HepG2 (cell line): ENCODE measurements at regions not wholly inside any gene's neighbourhood (a gene's known extent, or its start where the extent isn't known, plus 50 kb on each side); places are given as distances from the start of the nearest gene placed in this dataset.

Experiments used
- ATAC-seq: fragments of 200-7000 bp; cut with Tn5 transposase; 3 replicates; pipeline ENCODE4 v1.9.1; 2020; ENCODE audit warnings: mild to moderate bottlenecking, moderate library complexity
- BruUV-seq: library from RNA; stranded (reverse); fragments of 400-500 nt; replicated peaks from 2 replicates; lab custom pipeline; 2021; lab: Mats Ljungman, UMichigan
- CTCF ChIA-PET: fragments of 300-600 bp; formaldehyde crosslinking; extraction: SDS; loops from one replicate; lab custom pipeline; 2021; ENCODE audit warnings: low total read pairs, inconsistent platforms, low intra/inter-chr PET ratio; lab: Yijun Ruan, JAX
- POLR2A ChIA-PET: fragments of 350-600 bp; sonication (Branson Sonifier 250); formaldehyde crosslinking; loops from one replicate; lab custom pipeline; 2020; ENCODE audit warnings: antibody characterized with exemption, inconsistent platforms; lab: Yijun Ruan, JAX
- DNase-seq: peaks from one replicate; pipeline ENCODE4 v3.0.0-alpha.2; 2015; ENCODE audit warnings: low spot score
- FAIRE-seq: peaks from 3 replicates; lab custom pipeline; 2011; peaks lifted over from hg19 to GRCh38; lab: Jason Lieb, UNC
- H2AFZ ChIP-seq: one replicate; pipeline ENCODE4 v1.6.1; 2011; ENCODE audit warnings: low read length, inconsistent platforms
- H3K27ac ChIP-seq: fragments of 300-600 bp; 3 replicates; pipeline ENCODE4 v1.8.0; 2011; ENCODE audit warnings: mixed run types, mild to moderate bottlenecking, mixed read lengths, low read length, inconsistent platforms; ENCODE audit not compliant: insufficient read depth; ENCODE audit errors: extremely low read length
- H3K27me3 ChIP-seq, 2 experiments: fragments of 200-600 bp in 1 of 2; 2 replicates in 1 of 2; 3 replicates in 1 of 2; pipeline versions ENCODE4 v1.6.0 to v1.8.0; 2011; ENCODE audit warnings: low read length in 2 of 2, mild to moderate bottlenecking in 2 of 2, moderate library complexity in 2 of 2, inconsistent platforms in 1 of 2; ENCODE audit not compliant: insufficient read depth in 2 of 2, control insufficient read depth in 1 of 2
- H3K36me3 ChIP-seq, 2 experiments: fragments of 200-600 bp in 1 of 2; replicated peaks in 1 of 2; 2 replicates in 1 of 2; 3 replicates in 1 of 2; pipeline versions ENCODE4 v1.5.1 to v1.8.0; 2011; ENCODE audit warnings: low read length in 2 of 2, inconsistent platforms in 1 of 2; ENCODE audit not compliant: insufficient read depth in 2 of 2, control insufficient read depth in 1 of 2
- H3K4me1 ChIP-seq: 2 replicates; pipeline ENCODE4 v1.5.1; 2012; ENCODE audit warnings: low read length, inconsistent platforms; ENCODE audit not compliant: insufficient read depth
- H3K4me2 ChIP-seq: 2 replicates; pipeline ENCODE4 v1.6.0; 2011; ENCODE audit warnings: low read depth, low read length, inconsistent platforms
- H3K4me3 ChIP-seq, 3 experiments: fragments of 200-600 bp in 1 of 3; sonication (generic), shearing (Covaris generic) in 1 of 3; replicated peaks in 1 of 3; 2 replicates each; pipeline ENCODE4 v1.5.1; 2011 to 2016; ENCODE audit warnings: low read length in 3 of 3, inconsistent platforms in 2 of 3, low read depth in 2 of 3, mild to moderate bottlenecking in 2 of 3, control low read depth in 1 of 3, mixed read lengths in 1 of 3; ENCODE audit not compliant: insufficient read depth in 1 of 3
- H3K79me2 ChIP-seq: one replicate; pipeline ENCODE4 v1.6.1; 2011; ENCODE audit warnings: low read length, inconsistent platforms; ENCODE audit not compliant: insufficient read depth
- H3K9ac ChIP-seq: 2 replicates; pipeline ENCODE4 v1.6.0; 2011; ENCODE audit warnings: mild to moderate bottlenecking, low read depth, low read length, inconsistent platforms; ENCODE audit not compliant: insufficient read depth
- H3K9me3 ChIP-seq: 2 replicates; pipeline ENCODE4 v1.5.1; 2012; ENCODE audit warnings: mild to moderate bottlenecking, low read length
- H4K20me1 ChIP-seq: 2 replicates; pipeline ENCODE4 v1.6.0; 2011; ENCODE audit warnings: inconsistent platforms, mild to moderate bottlenecking, low read length, moderate library complexity; ENCODE audit not compliant: insufficient read depth
- BHLHE40 ChIP-seq: IDR thresholded peaks from 2 replicates; pipeline ENCODE4 v1.6.1; 2011; ENCODE audit warnings: low read length, improper control_type of control experiment
- KLF6 ChIP-seq: IDR thresholded peaks from 2 replicates; pipeline ENCODE4 v1.8.0; 2016; ENCODE audit warnings: missing biosample characterization, missing genetic modification reagents
- ZBTB39 ChIP-seq: sonication (generic); formaldehyde crosslinking; IDR thresholded peaks from 2 replicates; pipeline ENCODE4 v1.5.0; 2020; ENCODE audit warnings: missing genetic modification reagents
- ZMYM2 ChIP-seq: sonication (generic); formaldehyde crosslinking; IDR thresholded peaks from 2 replicates; pipeline ENCODE4 v1.8.0; 2022; ENCODE audit warnings: mild to moderate bottlenecking, missing genetic modification reagents
- ZNF124 ChIP-seq: sonication (generic); formaldehyde crosslinking; IDR thresholded peaks from 2 replicates; pipeline ENCODE4 v1.4.0; 2020; ENCODE audit warnings: missing genetic modification reagents
- ZNF674 ChIP-seq: sonication (generic); formaldehyde crosslinking; IDR thresholded peaks from 2 replicates; pipeline ENCODE4 v1.5.0; 2020; ENCODE audit warnings: low read depth, mild to moderate bottlenecking, missing genetic modification reagents
- WGBS: methylation state at CpG from one replicate; pipeline ENCODE4 v1.1.6; 2017; ENCODE audit warnings: low lambda C conversion rate; 5-methylcytosine and 5-hydroxymethylcytosine counted together
- in situ Hi-C: cut with HindIII; loops from 2 replicates; pipeline ENCODE4 v1.10.0; 2017; ENCODE audit warnings: low pct_unique_long_range_greater_than_20kb; ENCODE audit not compliant: extremely low pct_ligation_motif_present
- intact Hi-C: fragments of 100-400 bp; cut with micrococcal nuclease; formaldehyde crosslinking; loops from one replicate; pipeline ENCODE4 v1.10.0; 2022; ENCODE audit not compliant: unreplicated experiment

GRCh38 chr16:86046667-86047270 is 147.8 kb downstream of the IRF8 start:
- no peak overlapping the region for H3K27ac ChIP-seq
- FAIRE-seq (no peak), ATAC-seq (no peak)
- POLR2A ChIA-PET: no interaction called here
- H3K4me3 ChIP-seq: no peak overlapping the region
- H3K9ac ChIP-seq: no peak overlapping the region
- BruUV-seq: no TSS peak
- H3K36me3 ChIP-seq: no peaks in the 10 kb centered on the region
- CTCF ChIA-PET: no interaction called here
- no peak overlapping the region for H2AFZ ChIP-seq
- no peak for TF ChIP-seq KLF6 (CRISPR knock-in tag)
- TF ChIP-seq, all 625 proteins: peak for 0
- intact Hi-C loops: no loop called here
- Histone ChIP-seq H3K79me2 (no peaks in the 10 kb centered on the region), H3K27me3 (peaks cover 4 to 27% of the 10 kb centered on the region in 2 experiments; a peak in 4 of 5 replicates), H3K4me1 (no peaks in the 10 kb centered on the region), H3K9me3 (no peaks in the 10 kb centered on the region), H4K20me1 (no peaks in the 10 kb centered on the region), H3K4me2 (no peak overlapping the region)
- no peak for DNase-seq
- WGBS: 18% methylated on average over 9 of the region's 9 CpGs
- in situ Hi-C loops: loop anchor here (10.0 kb wide), 1 partner anchor 468 kb away; the partner anchor contains the start of gene FOXF1

GRCh38 chr16:86048221-86048620 is 149.3 kb downstream of the IRF8 start:
- H3K27me3 ChIP-seq: peaks cover 4 to 29% of the 10 kb centered on the region in 2 experiments; a peak in 4 of 5 replicates
- H3K4me2 ChIP-seq: no peak overlapping the region
- in situ Hi-C loops: loop anchor here (10.0 kb wide), 1 partner anchor 467 kb away; the partner anchor contains the start of gene FOXF1
- no peak overlapping the region for H2AFZ ChIP-seq
- TF ChIP-seq ZNF124: no peak
- TF ChIP-seq BHLHE40: no peak
- no peak for TF ChIP-seq ZBTB39 (CRISPR knock-in tag)
- no peak for TF ChIP-seq ZNF674 (CRISPR knock-in tag)
- no peak for TF ChIP-seq ZMYM2 (CRISPR knock-in tag)
- no peak for ATAC-seq
- no TSS peak for BruUV-seq
- no peak overlapping the region for H3K9ac ChIP-seq
- DNase-seq: no peak
- H4K20me1 ChIP-seq: no peaks in the 10 kb centered on the region
- 35% methylated on average over 10 of the region's 11 CpGs for WGBS
- ChIA-PET POLR2A (no interaction called here), CTCF (no interaction called here)
- H3K27ac ChIP-seq: no peak overlapping the region
- no peak for FAIRE-seq
- H3K79me2 ChIP-seq: no peaks in the 10 kb centered on the region
- H3K9me3 ChIP-seq: no peaks in the 10 kb centered on the region
- no peaks in the 10 kb centered on the region for H3K36me3 ChIP-seq
- H3K4me1 ChIP-seq: no peaks in the 10 kb centered on the region
- no peak overlapping the region for H3K4me3 ChIP-seq
- intact Hi-C loops: no loop called here
